ENCODE measurements at regions not wholly inside any gene's neighbourhood (a gene's known extent, or its start where the extent isn't known, plus 50 kb on each side); places are given as distances from the start of the nearest gene placed in this dataset.
"Not testable (repeated sequence)": the region's sequence is repeated elsewhere in the genome, so short reads cannot be mapped to it uniquely, and the experiment has no call there.

DNA sequence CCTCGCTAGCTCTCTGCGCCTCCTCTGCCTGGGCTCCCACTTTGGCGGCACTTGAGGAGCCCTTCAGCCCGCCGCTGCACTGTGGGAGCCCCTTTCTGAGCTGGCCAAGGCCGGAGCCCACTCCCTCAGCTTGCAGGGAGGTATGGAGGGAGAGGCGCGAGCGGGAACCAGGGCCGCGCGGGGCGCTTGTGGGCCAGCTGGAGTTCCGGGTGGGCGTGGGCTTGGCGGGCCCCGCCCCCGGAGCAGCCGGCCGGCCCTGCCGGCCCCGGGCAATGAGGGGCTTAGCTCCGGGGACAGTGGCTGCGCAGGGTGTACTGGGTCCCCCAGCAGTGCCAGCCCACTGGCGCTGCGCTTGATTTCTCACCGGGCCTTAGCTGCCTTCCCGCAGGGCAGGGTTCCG is 203.3 kb upstream of the GRM3 start:
- TF ChIP-seq, protein P1, sequence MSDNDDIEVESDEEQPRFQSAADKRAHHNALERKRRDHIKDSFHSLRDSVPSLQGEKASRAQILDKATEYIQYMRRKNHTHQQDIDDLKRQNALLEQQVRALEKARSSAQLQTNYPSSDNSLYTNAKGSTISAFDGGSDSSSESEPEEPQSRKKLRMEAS (CRISPR knock-in tag; IDR thresholded peaks at IDR 0.05) = not testable (repeated sequence)
- TF ChIP-seq RBFOX2 (IDR thresholded peaks at IDR 0.05; ENCODE audit: low read depth, low read length) = peak; percentile 43; the same call in 1 of the 2 replicates
- not testable (repeated sequence) for TF ChIP-seq CBFB (CRISPR knock-in tag; IDR thresholded peaks at IDR 0.05); RFX5 (IDR thresholded peaks at IDR 0.05; ENCODE audit: low read depth, low read length)

Data from K562 (cell line).